Cardiac muscle cell (in vitro differentiated cells and primary cell): ENCODE measurements at regions not wholly inside any gene's neighbourhood (a gene's known extent, or its start where the extent isn't known, plus 50 kb on each side); places are given as distances from the start of the nearest gene placed in this dataset.

Source experiments
- DNase-seq, 2 donors: peaks; one replicate each; pipeline versions ENCODE4 v3.0.0 to v3.0.0-alpha.2; 2010 to 2017; ENCODE audit warnings: low read depth in 1 of 2, low spot score in 1 of 2
- H3K27ac ChIP-seq: fragments of 200-600 bp; sonication (generic); 2 replicates; pipeline ENCODE4 v1.5.1; 2016
- H3K27me3 ChIP-seq: fragments of 200-600 bp; sonication (generic); 2 replicates; pipeline ENCODE4 v1.6.0; 2016; ENCODE audit warnings: control low read depth
- H3K36me3 ChIP-seq: fragments of 200-600 bp; sonication (generic); 2 replicates; pipeline ENCODE4 v1.5.1; 2016; ENCODE audit warnings: control low read depth
- H3K4me1 ChIP-seq: fragments of 200-600 bp; sonication (generic); 2 replicates; pipeline ENCODE4 v1.8.1; 2017; ENCODE audit warnings: low read depth, mild to moderate bottlenecking, mixed run types
- H3K4me3 ChIP-seq: fragments of 200-600 bp; sonication (generic); 2 replicates; pipeline ENCODE4 v1.5.1; 2016; ENCODE audit warnings: mild to moderate bottlenecking
- H3K9me3 ChIP-seq: fragments of 200-600 bp; sonication (generic); 2 replicates; pipeline ENCODE4 v1.5.1; 2017; ENCODE audit warnings: low read depth, mild to moderate bottlenecking, control low read depth
- CTCF ChIP-seq: IDR thresholded peaks from 2 replicates; pipeline ENCODE4 v1.5.1; 2012; ENCODE audit warnings: low read depth, mild to moderate bottlenecking, low read length

- Histone ChIP-seq H3K4me1 (no peaks in the 10 kb centered on the region), H3K27me3 (no peaks in the 10 kb centered on the region), H3K36me3 (no peaks in the 10 kb centered on the region), H3K27ac (no peak overlapping the region), H3K4me3 (no peak overlapping the region), H3K9me3 (no peaks in the 10 kb centered on the region)
- DNase-seq = no peak
- TF ChIP-seq CTCF = no peak
Measured at GRCh38 chr1:173128742-173129141, 78.0 kb upstream of the TNFSF18 start.

- TF ChIP-seq CTCF = no peak
- Histone ChIP-seq H3K36me3 (no peaks in the 10 kb centered on the region), H3K9me3 (no peaks in the 10 kb centered on the region), H3K4me1 (no peaks in the 10 kb centered on the region), H3K27ac (no peak overlapping the region), H3K4me3 (no peak overlapping the region), H3K27me3 (no peaks in the 10 kb centered on the region)
- no peak for DNase-seq
Measured at GRCh38 chr1:173127369-173128307, 76.9 kb upstream of the TNFSF18 start.

- H3K27ac ChIP-seq = no peak overlapping the region
- peak in 1 of 2 donors; percentile 38 for DNase-seq
Measured at GRCh38 chr1:173126421-173126820, 75.7 kb upstream of the TNFSF18 start.

GRCh38 chr1:173122958-173123852 lies 72.5 kb upstream of the TNFSF18 start:
- H3K9me3 ChIP-seq = no peaks in the 10 kb centered on the region
- peak overlapping the region; percentile 44 for H3K27ac ChIP-seq
- TF ChIP-seq CTCF = no peak
- no peaks in the 10 kb centered on the region for H3K4me1 ChIP-seq
- no peaks in the 10 kb centered on the region for H3K27me3 ChIP-seq
- no peak overlapping the region for H3K4me3 ChIP-seq
- peak; percentile 18 to 98 for DNase-seq
- H3K36me3 ChIP-seq = no peaks in the 10 kb centered on the region

More at GRCh38 chr1:173126421-173126820, 75.7 kb upstream of the TNFSF18 start:
- Histone ChIP-seq H3K36me3 (no peaks in the 10 kb centered on the region), H3K4me1 (no peaks in the 10 kb centered on the region), H3K4me3 (no peak overlapping the region), H3K9me3 (no peaks in the 10 kb centered on the region), H3K27me3 (no peaks in the 10 kb centered on the region)
- TF ChIP-seq CTCF = no peak

- Histone ChIP-seq H3K27me3 (no peaks in the 10 kb centered on the region), H3K4me1 (no peaks in the 10 kb centered on the region), H3K4me3 (no peak overlapping the region), H3K9me3 (no peaks in the 10 kb centered on the region), H3K27ac (no peak overlapping the region), H3K36me3 (no peaks in the 10 kb centered on the region)
- no peak for TF ChIP-seq CTCF
- no peak for DNase-seq
Measured at GRCh38 chr1:173122344-173122935, 71.7 kb upstream of the TNFSF18 start.
